GM12891 (cell line): ENCODE measurements at regions not wholly inside any gene's neighbourhood (a gene's known extent, or its start where the extent isn't known, plus 50 kb on each side); places are given as distances from the start of the nearest gene placed in this dataset.

Source experiments
- POLR2A ChIP-seq: IDR thresholded peaks from 2 replicates; pipeline ENCODE4 v1.6.1; 2011; ENCODE audit warnings: low read depth, low read length, control low read depth
- POLR2AphosphoS5 ChIP-seq: IDR thresholded peaks from 2 replicates; pipeline ENCODE4 v1.6.1; 2011; ENCODE audit warnings: low read depth, low read length, control low read depth
- SPI1 ChIP-seq: IDR thresholded peaks from 2 replicates; pipeline ENCODE4 v1.6.1; 2011; ENCODE audit warnings: low read depth, low read length, control low read depth

DNA sequence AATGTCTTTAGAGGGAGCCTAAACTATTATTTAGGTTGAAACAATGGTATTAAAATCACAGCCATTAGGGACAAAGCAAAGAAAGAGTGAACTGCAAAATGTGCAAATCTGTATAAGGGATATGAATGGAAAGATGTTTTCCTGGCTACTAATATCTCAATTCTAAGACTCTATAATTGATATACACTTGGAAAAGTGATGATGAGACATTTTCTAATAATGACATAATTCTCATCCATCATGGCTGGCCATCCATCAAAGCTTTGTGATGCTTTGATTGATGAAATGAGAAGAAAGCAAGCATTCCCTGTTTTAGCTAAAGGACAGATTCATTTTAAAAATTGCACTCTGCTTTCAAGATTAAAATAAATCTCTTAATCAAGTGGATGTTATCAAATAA, 965.5 kb upstream of the IGFBP7 start:
- TF ChIP-seq POLR2A (no peak), POLR2AphosphoS5 (no peak), SPI1 (no peak)
